ENCODE measurements at regions not wholly inside any gene's neighbourhood (a gene's known extent, or its start where the extent isn't known, plus 50 kb on each side); places are given as distances from the start of the nearest gene placed in this dataset.
"Not testable (repeated sequence)": the region's sequence is repeated elsewhere in the genome, so short reads cannot be mapped to it uniquely, and the experiment has no call there.

DNA sequence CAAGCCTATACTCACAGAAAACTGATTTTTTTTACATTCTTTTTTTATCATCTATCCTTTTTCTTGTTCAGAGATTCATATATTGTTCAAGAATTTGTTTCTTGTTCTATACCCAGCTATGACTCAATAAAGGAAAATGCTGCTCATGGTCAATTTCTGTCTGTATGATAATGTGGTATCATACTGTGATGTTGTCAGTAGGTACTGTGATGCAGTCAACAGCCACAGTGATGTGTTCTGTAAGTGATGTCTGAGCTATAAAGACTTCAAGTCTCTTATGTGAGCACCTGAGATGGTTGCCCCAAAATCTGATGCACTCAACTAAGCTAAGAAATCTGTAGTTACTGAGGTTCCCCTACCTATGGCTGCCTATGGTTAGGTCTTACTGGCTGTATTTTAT is 294.2 kb upstream of the GRIN3A start:
- DNase-seq (ENCODE audit: low spot score) (no peak), FAIRE-seq (no peak)

DNA sequence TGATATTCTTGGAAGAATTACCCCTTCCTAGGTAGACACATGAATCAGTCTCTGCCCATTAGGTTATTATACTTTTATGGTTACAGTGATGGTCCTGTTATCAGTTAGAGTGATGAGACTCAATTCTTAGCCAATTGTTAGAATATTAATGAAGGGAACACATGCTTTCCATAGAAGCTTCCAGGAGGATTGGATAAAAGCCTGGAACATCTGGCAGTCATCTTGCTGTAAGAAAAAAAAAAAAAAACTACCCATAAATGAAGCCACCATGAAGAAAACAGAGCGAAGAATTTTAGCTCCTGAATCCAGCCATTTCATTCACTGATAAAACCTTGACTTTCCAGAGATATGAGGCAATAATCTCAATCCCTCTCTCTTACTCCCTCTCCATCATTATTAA is 262.5 kb upstream of the GRIN3A start:
- DNase-seq (ENCODE audit: low spot score): no peak
- no peak for FAIRE-seq

DNA sequence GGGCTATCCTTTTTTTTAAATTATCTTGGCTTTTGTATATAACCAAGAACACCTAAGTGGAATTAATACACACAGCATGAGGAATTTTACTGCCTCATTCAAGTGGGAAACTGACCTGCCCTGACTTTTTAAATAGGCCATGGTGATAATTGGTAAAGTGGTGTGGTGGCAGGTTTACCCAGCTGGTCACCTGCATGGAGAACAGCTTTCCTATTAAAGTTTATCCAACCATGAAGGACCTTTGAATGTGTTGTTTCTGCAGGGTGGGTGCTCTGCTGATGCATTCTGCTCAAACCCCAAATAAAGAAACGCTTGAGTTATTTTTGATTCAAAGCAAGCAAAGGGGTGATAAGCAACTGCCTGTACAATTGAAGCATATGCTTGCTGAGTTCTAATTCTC is 261.0 kb upstream of the GRIN3A start:
- FAIRE-seq (no peak), DNase-seq (ENCODE audit: low spot score) (no peak)

DNA sequence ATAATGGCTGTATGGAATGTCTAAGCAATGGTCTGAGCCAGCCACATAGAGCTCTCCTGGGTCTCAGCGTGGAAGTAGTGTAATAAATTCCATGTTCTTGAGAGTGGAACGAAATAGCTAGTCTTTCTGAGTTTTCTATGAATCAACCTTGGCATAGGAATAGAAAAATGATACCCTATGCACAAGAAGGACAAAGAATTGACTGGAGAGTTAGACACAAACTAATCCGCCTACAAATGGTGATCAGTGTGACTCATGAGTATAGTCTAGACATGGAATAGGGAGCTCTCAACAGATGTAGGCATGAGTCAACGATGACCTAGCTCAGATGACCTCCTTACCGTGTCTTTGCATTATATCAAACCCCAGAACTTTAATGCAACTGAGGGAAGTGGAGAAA is 256.8 kb upstream of the GRIN3A start:
- FAIRE-seq (no peak), DNase-seq (ENCODE audit: low spot score) (peak; percentile 67)

DNA sequence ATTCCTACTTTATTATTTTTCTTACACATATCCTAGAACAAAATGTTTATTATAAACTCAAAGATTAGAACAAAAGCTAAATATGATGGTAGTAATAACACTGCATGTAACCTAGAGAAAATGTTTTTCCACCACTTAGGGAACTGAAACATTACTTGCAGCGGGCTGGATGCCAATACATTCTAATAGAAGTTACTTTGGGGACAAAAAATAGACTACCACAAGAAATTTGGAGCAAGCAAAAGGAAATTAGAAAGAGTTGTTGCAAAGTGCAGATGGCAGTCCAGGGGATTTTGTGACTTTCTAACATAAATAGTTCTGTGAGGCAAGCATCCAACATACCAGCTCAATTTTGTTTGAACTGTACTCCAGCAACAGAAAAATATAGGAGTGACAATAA is 255.3 kb upstream of the GRIN3A start:
- DNase-seq (ENCODE audit: low spot score) (no peak), FAIRE-seq (no peak)

DNA sequence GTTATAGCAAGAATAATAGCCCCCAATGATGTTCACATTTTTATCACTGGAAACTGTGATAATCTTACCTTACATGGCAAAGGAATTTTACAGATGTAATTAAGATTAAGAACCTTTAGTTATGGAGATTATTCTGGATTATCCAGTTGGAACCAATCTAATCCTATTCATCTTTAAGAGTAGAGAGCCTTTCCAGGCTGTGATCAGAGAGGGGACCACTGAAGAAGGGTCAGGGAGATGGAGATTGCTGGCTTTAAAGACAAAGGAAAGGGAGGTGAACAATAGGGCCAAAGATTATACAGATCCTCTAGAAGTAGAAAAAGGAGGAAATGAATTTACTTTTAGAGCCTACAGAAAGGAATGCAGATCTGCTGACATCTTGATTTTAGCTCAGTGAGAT is 253.5 kb upstream of the GRIN3A start:
- no peak for FAIRE-seq
- DNase-seq (ENCODE audit: low spot score): no peak

DNA sequence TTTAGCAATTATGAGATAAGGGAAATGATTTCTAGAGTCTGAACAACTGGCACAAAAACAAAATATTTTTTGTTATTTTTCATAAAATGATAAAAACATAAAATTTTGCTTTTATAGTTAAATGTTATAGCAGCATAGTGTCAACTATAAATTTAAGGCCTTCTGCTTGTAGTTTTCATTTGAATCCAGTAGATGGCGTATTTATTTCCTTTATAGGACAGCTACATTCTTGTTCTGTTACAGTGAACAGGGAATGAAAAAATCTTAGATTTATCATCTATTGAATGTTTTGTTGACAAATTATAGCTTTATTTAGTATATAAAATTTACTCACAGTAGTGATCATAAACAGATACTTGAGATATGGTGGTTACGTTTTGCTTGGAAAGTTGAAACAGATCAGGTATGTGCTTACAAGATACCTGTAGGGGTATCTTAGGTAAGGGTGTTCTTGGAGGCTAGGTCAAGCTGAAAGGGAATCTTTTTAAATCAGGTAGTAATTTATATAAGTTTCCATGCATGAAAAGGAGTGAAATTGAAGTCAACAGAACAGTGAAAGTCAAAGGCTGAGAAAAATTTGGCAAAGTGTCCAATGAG is 239.3 kb upstream of the GRIN3A start:
- FAIRE-seq (no peak), DNase-seq (ENCODE audit: low spot score) (peak; percentile 11)

DNA sequence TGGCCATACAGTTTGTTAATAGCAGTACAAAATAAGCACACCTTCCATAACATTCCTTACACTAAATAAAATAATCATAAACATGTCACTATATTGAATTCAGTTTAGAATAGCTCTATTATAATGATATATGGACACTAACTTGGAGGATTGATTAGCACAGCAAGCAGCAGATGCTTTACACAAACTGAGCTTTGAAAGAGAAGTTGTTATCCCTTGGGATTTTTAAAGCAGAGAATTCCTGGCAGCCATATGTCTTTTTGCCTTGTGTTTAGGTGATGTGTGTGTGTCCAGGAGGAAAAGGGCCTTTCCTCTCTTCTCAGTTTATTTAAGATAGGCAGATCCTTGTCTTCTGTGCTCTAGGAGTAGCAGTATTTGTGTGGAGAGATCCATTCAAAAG is 232.2 kb upstream of the GRIN3A start:
- FAIRE-seq: no peak
- no peak for DNase-seq (ENCODE audit: low spot score)

DNA sequence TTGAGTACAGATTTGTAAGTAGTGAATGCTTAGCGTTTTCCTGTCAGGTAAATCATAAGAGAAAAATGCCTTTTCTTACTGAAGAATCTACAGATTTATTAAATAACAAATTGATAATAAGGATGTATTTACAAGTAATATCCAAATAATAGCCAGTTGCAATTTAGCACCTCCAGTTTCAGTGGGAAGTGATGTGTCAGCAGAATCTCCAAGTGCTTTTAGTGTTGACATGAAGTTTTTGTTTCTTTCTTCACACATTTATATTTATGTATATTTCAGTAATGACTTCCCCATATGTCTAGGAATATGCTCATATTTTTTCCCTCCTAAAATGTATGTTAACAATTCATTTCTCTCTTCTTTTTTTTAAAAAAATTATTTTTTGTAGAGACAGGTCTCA is 229.9 kb upstream of the GRIN3A start:
- DNase-seq (ENCODE audit: low spot score) (no peak), FAIRE-seq (no peak)

DNA sequence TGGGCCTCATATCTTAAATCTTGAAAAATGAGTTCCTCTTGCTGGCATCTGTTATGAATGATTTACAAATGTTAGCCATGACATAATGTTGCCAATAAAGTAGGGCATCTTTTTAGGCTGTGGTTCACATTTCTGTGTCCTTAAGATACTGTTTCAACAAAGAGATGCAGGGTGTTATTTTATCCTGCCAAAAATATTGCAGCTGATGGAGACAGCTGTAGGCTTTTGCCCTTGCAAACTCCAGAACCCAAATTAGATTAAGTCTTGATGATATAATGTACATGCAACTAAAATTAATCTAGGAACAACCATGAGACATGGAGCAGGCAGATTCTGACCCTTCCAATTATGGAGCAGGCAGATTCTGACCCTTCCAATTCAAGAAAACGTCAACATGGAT is 228.2 kb upstream of the GRIN3A start:
- no peak for FAIRE-seq

DNA sequence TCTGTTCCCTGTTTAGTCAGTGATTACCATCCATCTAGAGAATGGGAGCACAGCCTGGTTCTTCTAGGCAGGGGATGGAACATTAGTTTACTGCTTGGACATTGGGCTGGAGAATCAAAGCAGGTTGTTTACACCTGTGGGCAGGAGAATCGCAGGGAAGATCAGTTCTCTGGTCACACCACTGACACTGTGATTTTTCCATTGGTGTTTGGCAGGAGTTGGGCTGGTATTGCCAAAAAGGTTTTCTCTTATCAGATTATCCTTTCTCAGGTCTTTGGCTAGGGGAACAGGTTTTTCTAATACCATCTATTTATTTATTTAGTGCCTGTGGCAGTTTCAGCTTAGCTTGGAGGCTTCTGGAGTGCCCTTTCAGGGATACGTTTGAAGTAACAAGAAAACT is 219.3 kb upstream of the GRIN3A start:
- DNase-seq (ENCODE audit: low spot score) (no peak), FAIRE-seq (no peak)

More for the DNA sequence above, 228.2 kb upstream of the GRIN3A start:
- no peak for DNase-seq (ENCODE audit: low spot score)

DNA sequence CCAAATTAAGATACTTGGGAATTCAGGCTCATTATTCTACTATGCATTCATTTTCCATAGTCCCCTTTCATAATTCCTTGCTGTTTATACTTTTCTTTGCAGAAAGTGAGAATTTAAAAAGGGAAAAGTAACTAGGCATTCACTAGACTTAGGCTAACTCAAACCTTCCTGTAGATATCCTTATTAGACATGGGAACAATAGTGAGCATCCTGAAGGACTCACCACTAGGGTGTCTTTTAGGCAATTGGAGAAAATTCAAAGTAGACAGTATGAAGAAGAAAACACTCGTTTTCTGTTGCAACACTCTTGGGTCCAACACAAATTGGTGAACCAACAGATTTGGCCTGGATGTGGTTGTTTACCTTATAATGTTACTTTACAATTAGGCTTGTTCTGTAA is 213.2 kb upstream of the GRIN3A start:
- no peak for FAIRE-seq
- DNase-seq (ENCODE audit: low spot score): no peak

DNA sequence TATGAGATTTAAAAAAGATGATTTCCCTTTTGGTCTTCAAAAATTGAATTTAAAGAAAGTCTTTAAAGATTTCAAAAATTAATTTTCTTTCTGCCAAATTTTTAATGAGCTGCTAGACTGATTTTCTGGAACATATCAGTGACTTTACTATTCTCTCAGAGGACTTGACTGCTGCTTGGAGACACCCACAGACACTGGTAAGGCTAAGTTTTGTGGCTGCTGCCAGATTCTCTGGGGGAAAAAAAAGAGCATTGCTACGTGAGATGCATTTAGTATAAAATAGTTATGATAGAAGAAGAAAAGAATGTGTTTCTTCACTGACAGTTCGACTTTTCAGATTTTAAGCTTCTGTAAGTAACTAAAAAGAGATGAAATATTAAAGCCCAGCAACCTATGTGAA is 193.3 kb upstream of the GRIN3A start:
- FAIRE-seq: no peak
- DNase-seq (ENCODE audit: low spot score): no peak

DNA sequence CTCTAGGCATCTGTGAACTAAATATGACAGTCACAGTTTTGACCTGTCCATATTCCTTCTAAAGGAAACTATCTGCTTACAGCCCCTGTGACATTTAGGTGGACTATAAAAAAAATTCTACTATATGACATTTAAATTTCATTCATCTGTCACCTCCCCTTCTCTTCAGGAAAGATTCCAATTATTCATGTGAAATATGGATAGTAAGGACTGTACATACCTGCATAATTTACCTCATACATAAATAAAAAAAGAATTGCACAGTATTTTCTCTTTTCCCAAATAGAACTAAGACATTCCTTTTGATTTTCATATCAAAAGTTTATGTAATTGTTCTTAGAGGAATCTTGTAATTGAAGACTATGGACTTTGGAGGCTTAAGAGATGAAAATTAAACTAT is 192.3 kb upstream of the GRIN3A start:
- FAIRE-seq (no peak), DNase-seq (ENCODE audit: low spot score) (no peak)

DNA sequence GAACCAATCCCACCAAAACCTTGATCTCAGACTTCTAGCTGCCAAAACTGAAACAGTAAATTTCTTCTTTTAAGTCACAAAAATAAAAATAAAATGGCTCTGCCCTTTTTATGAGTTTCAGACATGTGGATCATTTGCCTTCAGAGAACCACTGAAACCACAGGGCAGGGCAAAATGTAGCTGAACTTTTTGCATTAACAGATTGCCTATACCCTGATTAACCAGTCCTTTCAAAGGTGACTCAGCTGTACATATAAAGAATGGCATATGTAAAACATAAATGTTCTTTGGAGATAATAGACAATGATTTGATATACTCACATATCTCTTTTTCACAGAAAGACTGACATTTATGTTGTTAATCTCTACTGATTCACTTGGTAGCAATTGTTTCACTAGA is 187.1 kb upstream of the GRIN3A start:
- FAIRE-seq: no peak

DNA sequence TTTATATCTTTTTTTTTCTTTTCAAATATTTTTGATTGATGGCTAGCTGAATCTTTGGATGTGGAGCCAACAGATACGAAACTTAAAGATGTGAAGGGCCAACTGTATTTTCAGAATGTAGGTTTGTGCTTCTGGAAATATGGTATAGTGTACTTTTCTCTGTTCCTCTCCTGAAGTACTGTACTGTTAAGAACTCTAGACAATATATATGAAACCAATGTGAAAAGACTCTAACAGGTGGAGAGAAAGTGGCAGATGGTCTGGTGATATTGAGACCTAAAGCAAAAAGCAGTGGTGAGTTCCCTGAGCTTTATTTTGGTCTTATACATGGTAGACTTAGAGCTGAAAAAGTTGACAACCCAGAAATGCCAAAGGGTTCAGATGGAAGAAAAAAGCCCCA is 185.0 kb upstream of the GRIN3A start:
- DNase-seq (ENCODE audit: low spot score) (no peak), FAIRE-seq (no peak)

More for the DNA sequence above, 187.1 kb upstream of the GRIN3A start:
- no peak for DNase-seq (ENCODE audit: low spot score)

DNA sequence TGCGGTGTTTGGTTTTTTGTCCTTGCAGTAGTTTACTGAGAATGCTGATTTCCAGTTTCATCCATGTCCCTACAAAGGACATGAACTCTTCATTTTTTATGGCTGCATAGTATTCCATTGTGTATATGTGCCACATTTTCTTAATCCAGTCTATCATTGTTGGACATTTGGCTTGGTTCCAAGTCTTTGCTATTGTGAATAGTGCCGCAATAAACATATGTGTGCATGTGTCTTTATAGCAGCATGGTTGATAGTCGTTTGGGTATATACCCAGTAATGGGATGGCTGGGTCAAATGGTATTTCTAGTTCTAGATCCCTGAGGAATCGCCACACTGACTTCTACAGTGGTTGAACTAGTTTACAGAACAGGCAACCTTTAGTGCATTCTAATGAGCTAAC is 178.5 kb upstream of the GRIN3A start:
- DNase-seq (ENCODE audit: low spot score); FAIRE-seq: not testable (repeated sequence)

DNA sequence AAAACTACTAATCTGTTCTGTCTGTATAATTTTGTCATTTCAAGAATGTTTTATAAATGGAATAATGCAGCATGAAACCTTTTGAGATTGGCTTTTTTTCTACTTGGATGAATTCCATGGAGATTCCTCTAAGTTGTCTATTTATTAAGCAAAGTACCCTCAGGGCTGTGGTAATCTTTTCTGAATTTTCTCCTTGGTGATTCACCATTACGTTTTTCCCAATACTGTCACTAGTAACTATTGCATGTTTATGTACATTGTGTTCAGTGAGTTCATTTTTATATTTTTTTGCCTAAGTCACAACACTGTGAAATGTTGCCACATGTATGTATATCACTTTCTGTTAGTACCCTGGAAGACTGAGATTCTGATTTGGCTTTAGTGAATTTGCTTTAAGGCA is 177.0 kb upstream of the GRIN3A start:
- DNase-seq (ENCODE audit: low spot score) (no peak), FAIRE-seq (no peak)

DNA sequence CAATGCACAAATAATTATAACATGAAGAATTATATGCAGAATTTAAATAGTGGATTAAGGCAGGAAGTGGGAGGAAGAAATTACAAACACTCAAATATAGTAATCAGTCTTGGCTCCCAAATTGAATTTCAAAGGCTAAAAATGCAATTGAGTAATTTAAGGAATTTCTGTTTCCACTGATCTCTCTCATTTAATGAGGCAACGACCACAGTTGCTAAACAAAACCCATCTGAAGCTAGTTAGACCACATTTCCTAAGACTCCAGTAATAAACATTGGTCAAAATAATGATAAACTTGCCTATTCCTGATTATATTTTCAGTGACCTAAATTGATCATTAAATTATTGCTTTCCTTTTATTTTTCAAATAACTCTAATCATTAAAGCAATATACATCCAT is 174.3 kb upstream of the GRIN3A start:
- DNase-seq (ENCODE audit: low spot score): no peak
- FAIRE-seq: no peak

DNA sequence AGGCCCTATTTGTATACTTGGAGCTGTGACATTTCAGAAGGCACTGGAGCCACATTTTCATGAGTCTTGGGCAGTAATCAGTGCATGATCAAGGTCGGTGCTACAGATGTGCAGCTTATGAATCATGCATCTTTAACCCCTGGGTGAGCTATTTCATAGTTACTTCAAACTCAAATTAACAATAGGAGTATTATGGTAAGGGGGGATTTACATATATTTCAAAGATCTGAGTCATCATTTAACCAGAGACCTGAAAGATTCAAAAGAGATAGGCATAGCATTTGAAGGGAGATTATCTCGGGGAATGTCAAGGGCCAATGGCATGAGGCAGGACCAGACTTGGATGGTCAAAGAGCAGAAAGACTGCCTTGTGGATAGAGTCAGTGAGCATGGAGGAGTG is 169.0 kb upstream of the GRIN3A start:
- DNase-seq (ENCODE audit: low spot score) (peak; percentile 7), FAIRE-seq (no peak)

DNA sequence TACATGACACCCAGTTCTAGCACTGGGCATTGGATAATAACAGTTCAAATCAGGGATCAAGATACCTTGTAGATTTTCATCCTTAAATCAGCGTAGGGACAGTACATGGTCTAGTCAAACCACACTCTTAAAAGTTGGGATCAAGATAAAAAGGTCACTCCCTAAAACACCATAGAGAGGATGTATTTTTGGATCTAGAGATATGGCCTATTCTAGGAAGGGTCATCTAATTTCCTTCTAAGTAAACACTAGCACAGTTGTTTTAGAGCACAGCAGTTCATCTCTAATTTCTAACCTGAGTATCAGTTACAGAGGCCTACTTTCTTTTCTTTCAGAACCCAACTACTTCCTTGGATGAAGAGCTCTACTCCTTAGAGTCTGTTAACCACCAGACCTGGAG is 166.4 kb upstream of the GRIN3A start:
- DNase-seq (ENCODE audit: low spot score) (no peak), FAIRE-seq (no peak)

DNA sequence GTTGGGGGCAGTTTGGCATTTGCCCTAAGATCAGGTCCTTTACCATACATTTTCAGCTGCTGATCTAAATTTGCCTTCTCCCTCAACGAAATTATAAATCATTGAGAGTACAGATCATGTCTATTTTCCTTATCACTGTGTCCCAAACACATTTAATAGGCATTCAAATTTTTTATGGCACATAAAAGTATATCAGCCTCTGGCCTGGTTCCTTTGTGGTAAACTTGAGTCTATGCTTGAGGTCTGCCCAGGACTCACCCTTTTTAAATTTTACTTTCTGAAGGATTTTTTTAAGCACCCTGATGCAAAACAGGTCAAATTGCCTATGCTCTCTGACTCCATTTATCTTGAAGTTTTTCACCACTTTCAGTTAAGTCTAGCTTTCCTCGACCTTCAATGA is 163.6 kb upstream of the GRIN3A start:
- DNase-seq (ENCODE audit: low spot score) (no peak), FAIRE-seq (no peak)

DNA sequence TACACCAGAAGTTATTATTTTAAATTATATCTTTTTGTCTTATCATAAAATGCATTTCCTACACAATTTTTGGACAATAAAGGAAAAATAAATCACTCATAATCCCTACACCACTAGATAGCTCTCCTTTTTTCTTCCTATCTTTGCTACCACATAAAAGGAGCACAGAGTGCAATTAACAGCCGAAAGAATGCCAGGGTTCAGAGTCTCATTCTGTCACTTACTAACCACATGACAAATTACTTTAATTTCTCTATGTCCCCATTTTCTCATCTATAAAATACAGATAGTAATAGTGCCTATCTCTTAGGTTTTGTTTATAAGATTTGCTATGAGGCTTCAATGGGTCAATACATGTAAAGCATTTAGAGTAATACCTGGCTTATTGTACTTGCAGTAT is 158.7 kb upstream of the GRIN3A start:
- FAIRE-seq (no peak), DNase-seq (ENCODE audit: low spot score) (no peak)

All from urothelium cell line (cell line).